Astrocyte of the cerebellum (primary cell): ENCODE measurements at regions not wholly inside any gene's neighbourhood (a gene's known extent, or its start where the extent isn't known, plus 50 kb on each side); places are given as distances from the start of the nearest gene placed in this dataset.

Experiments used
- DNase-seq: peaks from one replicate; pipeline ENCODE4 v3.0.0-alpha.2; 2011; ENCODE audit warnings: low read depth
- H3K4me3 ChIP-seq: 2 replicates; pipeline ENCODE4 v1.5.1; 2011; ENCODE audit warnings: mild to moderate bottlenecking, low read depth, low read length, moderate library complexity
- in situ Hi-C: cut with HindIII; loops from 2 replicates; pipeline ENCODE4 v1.10.0; 2017; ENCODE audit warnings: low sequenced_read_pairs
- TF ChIP-seq, protein P1 (sequence below): IDR thresholded peaks from 2 replicates; pipeline ENCODE4 v1.5.1; 2012; ENCODE audit warnings: low read length, low read depth, moderate library complexity, mild to moderate bottlenecking; ENCODE audit errors: missing control alignments

DNA sequence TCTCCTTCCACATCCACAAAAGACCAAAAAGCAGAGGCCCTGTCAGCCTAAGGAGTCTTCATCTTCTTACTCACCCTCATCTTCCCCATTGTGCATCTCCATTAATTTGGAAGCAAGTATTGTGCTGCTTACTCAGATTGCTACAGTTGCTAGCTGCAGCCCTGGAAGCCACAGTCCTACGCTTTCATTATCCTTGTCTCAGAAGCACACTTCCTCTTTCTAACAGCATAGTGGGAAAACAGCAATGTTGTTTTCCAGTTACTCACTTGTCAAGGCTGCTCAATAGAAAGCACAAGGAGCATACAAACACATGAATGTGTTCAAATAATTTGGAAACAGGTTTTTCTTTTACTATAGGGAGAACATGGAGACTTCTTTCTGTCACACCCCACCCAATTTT lies 76.6 kb upstream of the RBM24 start:
- H3K4me3 ChIP-seq: no peak overlapping the region
- DNase-seq: no peak
- TF ChIP-seq, protein P1, sequence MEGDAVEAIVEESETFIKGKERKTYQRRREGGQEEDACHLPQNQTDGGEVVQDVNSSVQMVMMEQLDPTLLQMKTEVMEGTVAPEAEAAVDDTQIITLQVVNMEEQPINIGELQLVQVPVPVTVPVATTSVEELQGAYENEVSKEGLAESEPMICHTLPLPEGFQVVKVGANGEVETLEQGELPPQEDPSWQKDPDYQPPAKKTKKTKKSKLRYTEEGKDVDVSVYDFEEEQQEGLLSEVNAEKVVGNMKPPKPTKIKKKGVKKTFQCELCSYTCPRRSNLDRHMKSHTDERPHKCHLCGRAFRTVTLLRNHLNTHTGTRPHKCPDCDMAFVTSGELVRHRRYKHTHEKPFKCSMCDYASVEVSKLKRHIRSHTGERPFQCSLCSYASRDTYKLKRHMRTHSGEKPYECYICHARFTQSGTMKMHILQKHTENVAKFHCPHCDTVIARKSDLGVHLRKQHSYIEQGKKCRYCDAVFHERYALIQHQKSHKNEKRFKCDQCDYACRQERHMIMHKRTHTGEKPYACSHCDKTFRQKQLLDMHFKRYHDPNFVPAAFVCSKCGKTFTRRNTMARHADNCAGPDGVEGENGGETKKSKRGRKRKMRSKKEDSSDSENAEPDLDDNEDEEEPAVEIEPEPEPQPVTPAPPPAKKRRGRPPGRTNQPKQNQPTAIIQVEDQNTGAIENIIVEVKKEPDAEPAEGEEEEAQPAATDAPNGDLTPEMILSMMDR: no peak
- in situ Hi-C loops: no loop called here

DNA sequence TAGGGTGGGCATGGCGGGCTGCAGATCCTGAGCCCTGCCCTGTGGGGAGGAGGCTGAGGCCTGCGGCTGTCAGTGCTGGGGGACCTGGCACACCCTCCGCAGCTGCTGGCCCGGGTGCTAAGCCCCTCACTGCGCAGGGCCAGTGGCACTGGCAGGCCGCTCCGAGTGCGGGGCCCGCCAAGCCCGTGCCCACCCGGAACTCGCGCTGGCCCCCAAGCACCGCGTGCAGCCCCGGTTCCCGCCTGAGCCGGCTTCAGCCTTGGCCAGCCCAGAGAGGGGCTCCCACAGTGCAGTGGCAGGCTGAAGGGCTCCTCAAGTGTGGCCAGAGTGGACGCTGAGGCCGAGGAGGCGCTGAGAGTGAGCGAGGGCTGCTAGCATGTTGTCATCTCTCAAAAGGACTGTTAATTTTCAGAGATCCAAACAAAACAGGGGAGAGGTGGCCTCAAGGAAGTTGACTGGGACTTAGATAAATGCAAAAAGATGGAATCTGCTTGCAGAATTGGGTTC lies 74.5 kb upstream of the RBM24 start:
- TF ChIP-seq, protein P1: no peak
- H3K4me3 ChIP-seq: no peak overlapping the region
- no peak for DNase-seq
- in situ Hi-C loops: no loop called here

DNA sequence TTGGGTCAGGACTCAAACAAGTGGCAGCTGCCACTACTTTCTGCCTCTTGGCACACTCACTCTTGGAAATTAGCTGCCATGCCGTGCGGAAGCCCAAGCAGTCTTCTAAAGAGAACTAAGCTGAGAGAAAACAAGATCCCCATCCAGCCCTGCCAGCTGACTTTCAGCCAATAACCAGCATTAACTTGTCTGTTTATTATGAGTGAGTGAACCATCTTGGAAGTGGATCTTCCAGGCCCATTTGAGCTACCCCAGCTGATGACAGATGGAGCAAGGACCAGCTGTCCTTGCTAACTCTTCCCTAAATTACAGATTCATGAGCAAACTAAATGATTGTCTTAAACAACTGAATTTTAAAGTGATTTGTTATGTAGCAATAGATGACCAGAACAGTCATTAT lies 73.9 kb upstream of the RBM24 start:
- in situ Hi-C loops: no loop called here
- no peak overlapping the region for H3K4me3 ChIP-seq

DNA sequence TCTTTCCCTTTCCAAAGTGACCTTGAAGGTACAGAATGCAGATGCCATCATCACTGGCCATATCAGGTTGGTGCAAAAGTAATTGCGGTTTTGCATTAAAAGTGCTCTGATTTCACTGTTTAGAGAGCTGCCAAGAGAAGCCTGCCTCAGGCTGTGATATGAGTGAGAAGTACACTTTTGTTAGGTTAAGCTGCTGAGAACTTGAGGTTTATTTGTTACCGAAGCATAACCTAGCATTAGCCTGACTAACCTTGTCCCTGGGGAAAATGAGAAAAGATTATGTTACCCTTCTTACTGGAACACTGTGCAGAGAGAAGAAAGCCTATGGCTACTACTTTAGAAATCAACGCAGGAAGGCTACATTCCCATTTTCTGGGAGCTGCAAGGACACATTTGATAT lies 70.5 kb upstream of the RBM24 start:
- no peak overlapping the region for H3K4me3 ChIP-seq
- in situ Hi-C loops: no loop called here

More for the DNA sequence above, 73.9 kb upstream of the RBM24 start:
- TF ChIP-seq, protein P1: no peak
- no peak for DNase-seq

DNA sequence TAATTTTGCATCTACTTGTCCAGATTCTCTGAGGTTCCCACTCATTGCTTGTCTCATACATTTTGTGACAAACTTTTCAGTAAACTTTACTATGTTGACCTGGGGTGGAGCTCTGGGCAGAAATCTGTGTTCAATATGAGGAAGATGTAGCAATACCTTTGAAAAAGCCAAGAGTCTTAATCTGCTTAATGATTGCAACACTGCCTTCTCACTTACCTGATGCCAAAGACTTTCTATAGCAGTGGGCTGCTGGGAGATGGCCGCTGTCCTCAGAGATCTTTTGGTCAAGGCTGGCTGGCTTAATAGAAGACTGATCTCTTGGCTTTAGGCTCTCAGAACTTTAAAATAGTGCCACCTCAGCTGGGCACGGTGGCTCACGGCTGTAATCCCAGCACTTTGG lies 70.1 kb upstream of the RBM24 start:
- no peak for DNase-seq
- no peak overlapping the region for H3K4me3 ChIP-seq
- in situ Hi-C loops: no loop called here
- TF ChIP-seq, protein P1: no peak

More for the DNA sequence above, 70.5 kb upstream of the RBM24 start:
- TF ChIP-seq, protein P1: no peak
- DNase-seq: no peak

DNA sequence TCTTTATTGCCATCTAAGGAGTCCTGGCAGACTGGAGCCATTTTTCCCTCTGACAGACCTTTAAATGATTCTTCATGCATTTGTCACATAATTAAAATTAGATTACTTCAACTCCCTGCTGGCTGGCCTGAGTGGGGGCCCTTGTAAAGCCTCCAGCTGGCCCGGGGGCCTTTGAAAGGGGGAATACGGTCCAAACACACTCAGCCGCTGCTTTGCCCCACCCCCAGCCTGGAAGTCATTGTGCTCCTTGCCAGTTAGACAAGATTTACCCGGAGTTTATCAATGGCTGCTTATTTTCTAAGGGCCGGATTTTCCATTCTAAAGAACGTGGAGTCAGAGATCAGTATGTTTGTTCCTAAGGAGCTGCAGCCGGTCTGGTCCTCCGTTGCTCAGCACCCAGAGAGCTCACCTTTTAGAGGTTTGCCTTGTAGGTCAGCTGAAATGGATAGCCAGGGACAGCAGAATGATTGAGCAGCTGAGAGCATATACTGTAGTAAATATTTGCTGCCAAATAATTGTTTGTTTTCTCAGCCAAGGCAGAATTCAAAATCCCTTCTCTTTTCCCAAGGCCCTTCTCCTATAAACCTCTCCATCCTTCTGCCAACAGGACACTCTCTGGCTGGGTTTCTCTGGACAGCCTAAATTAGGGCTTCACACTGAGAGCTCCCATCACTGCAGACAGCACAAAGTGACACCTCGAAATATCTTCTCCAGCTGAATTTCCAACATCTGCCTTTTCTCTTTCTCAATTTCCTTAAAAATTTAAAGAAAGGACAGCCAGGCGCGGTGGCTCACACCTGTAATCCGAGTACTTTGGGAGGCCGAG lies 68.4 kb upstream of the RBM24 start:
- in situ Hi-C loops: no loop called here
- DNase-seq: no peak
- no peak overlapping the region for H3K4me3 ChIP-seq
- TF ChIP-seq, protein P1: no peak
